ENCODE measurements at regions not wholly inside any gene's neighbourhood (a gene's known extent, or its start where the extent isn't known, plus 50 kb on each side); places are given as distances from the start of the nearest gene placed in this dataset.
"Not testable (repeated sequence)": the region's sequence is repeated elsewhere in the genome, so short reads cannot be mapped to it uniquely, and the experiment has no call there.

DNA sequence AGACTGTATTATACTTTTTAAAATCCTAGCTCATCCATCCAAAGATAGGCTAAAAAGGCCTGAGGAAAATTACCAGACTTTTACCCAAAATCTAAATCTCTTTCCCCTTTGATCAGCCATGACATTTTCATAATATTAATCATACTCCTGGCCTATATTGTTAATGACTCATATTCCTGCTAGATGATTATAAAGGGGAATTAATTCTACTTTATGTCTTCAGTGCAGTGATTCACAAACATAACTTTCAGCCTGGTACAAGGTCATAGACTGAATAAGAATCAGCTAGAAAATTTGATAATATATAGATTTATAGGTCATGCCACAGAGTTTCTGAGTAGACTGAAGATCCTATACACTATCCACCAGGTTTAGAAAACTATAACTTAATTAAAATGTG lies 1905.4 kb downstream of the C4orf33 start:
- Histone ChIP-seq H3K27ac (no peak overlapping the region), H3K9ac (no peak overlapping the region), H3K4me3 (IDR thresholded peaks at IDR 0.05; ENCODE audit: insufficient read depth, low read depth, low read length) (no peak overlapping the region), H3K27me3 (ENCODE audit: insufficient read depth, low read depth) (no peaks in the 10 kb centered on the region), H2AFZ (ENCODE audit: low read depth) (no peak overlapping the region), H3K4me1 (ENCODE audit: low read depth, poor library complexity, severe bottlenecking) (no peaks in the 10 kb centered on the region), H3K36me3 (ENCODE audit: insufficient read depth) (no peaks in the 10 kb centered on the region), H3K4me2 (no peak overlapping the region), H3K79me2 (ENCODE audit: insufficient read depth, low read depth) (no peaks in the 10 kb centered on the region), H4K20me1 (ENCODE audit: insufficient read depth) (no peaks in the 10 kb centered on the region)
- TF ChIP-seq, protein P1, sequence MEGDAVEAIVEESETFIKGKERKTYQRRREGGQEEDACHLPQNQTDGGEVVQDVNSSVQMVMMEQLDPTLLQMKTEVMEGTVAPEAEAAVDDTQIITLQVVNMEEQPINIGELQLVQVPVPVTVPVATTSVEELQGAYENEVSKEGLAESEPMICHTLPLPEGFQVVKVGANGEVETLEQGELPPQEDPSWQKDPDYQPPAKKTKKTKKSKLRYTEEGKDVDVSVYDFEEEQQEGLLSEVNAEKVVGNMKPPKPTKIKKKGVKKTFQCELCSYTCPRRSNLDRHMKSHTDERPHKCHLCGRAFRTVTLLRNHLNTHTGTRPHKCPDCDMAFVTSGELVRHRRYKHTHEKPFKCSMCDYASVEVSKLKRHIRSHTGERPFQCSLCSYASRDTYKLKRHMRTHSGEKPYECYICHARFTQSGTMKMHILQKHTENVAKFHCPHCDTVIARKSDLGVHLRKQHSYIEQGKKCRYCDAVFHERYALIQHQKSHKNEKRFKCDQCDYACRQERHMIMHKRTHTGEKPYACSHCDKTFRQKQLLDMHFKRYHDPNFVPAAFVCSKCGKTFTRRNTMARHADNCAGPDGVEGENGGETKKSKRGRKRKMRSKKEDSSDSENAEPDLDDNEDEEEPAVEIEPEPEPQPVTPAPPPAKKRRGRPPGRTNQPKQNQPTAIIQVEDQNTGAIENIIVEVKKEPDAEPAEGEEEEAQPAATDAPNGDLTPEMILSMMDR (conservative IDR thresholded peaks at IDR 0.05; ENCODE audit: low read depth, low read length), result no peak

- H3K27ac ChIP-seq, result no peak overlapping the region
Observed at GRCh38 chr4:131002132-131002531, 1906.2 kb downstream of the C4orf33 start.

GRCh38 chr4:131006388-131006787 lies 1910.4 kb downstream of the C4orf33 start:
- H3K79me2 ChIP-seq (ENCODE audit: insufficient read depth, low read depth), result no peaks in the 10 kb centered on the region
- H4K20me1 ChIP-seq (ENCODE audit: insufficient read depth), result no peaks in the 10 kb centered on the region
- H2AFZ ChIP-seq (ENCODE audit: low read depth), result no peak overlapping the region
- H3K27ac ChIP-seq, result no peak overlapping the region
- H3K4me1 ChIP-seq (ENCODE audit: low read depth, poor library complexity, severe bottlenecking), result no peaks in the 10 kb centered on the region
- H3K4me3 ChIP-seq (IDR thresholded peaks at IDR 0.05; ENCODE audit: insufficient read depth, low read depth, low read length), result no peak overlapping the region
- no peak overlapping the region for H3K4me2 ChIP-seq
- no peak overlapping the region for H3K9ac ChIP-seq
- TF ChIP-seq, protein P1 (conservative IDR thresholded peaks at IDR 0.05; ENCODE audit: low read depth, low read length), result no peak
- no peaks in the 10 kb centered on the region for H3K27me3 ChIP-seq (ENCODE audit: insufficient read depth, low read depth)
- no peaks in the 10 kb centered on the region for H3K36me3 ChIP-seq (ENCODE audit: insufficient read depth)

More at GRCh38 chr4:131002132-131002531, 1906.2 kb downstream of the C4orf33 start:
- no peaks in the 10 kb centered on the region for H3K4me1 ChIP-seq (ENCODE audit: low read depth, poor library complexity, severe bottlenecking)
- TF ChIP-seq, protein P1 (conservative IDR thresholded peaks at IDR 0.05; ENCODE audit: low read depth, low read length), result no peak
- H3K79me2 ChIP-seq (ENCODE audit: insufficient read depth, low read depth), result no peaks in the 10 kb centered on the region
- no peaks in the 10 kb centered on the region for H4K20me1 ChIP-seq (ENCODE audit: insufficient read depth)
- no peak overlapping the region for H3K4me2 ChIP-seq
- H3K36me3 ChIP-seq (ENCODE audit: insufficient read depth), result no peaks in the 10 kb centered on the region
- no peak overlapping the region for H3K9ac ChIP-seq
- H3K4me3 ChIP-seq (IDR thresholded peaks at IDR 0.05; ENCODE audit: insufficient read depth, low read depth, low read length), result no peak overlapping the region
- no peaks in the 10 kb centered on the region for H3K27me3 ChIP-seq (ENCODE audit: insufficient read depth, low read depth)
- H2AFZ ChIP-seq (ENCODE audit: low read depth), result no peak overlapping the region

- not testable (repeated sequence) for H3K9ac ChIP-seq; H3K4me3 ChIP-seq (IDR thresholded peaks at IDR 0.05; ENCODE audit: insufficient read depth, low read depth, low read length); H2AFZ ChIP-seq (ENCODE audit: low read depth); H3K27ac ChIP-seq; H3K4me2 ChIP-seq; H3K36me3 ChIP-seq (ENCODE audit: insufficient read depth); H3K4me1 ChIP-seq (ENCODE audit: low read depth, poor library complexity, severe bottlenecking); H4K20me1 ChIP-seq (ENCODE audit: insufficient read depth); H3K79me2 ChIP-seq (ENCODE audit: insufficient read depth, low read depth); H3K27me3 ChIP-seq (ENCODE audit: insufficient read depth, low read depth)
Observed at GRCh38 chr4:131011961-131012360, 1916.0 kb downstream of the C4orf33 start.

GRCh38 chr4:131013226-131013625 lies 1917.3 kb downstream of the C4orf33 start:
- Histone ChIP-seq H3K9ac (no peak overlapping the region), H3K4me3 (IDR thresholded peaks at IDR 0.05; ENCODE audit: insufficient read depth, low read depth, low read length) (no peak overlapping the region), H3K4me1 (ENCODE audit: low read depth, poor library complexity, severe bottlenecking) (no peaks in the 10 kb centered on the region), H3K79me2 (ENCODE audit: insufficient read depth, low read depth) (no peaks in the 10 kb centered on the region), H3K36me3 (ENCODE audit: insufficient read depth) (no peaks in the 10 kb centered on the region), H3K27me3 (ENCODE audit: insufficient read depth, low read depth) (no peaks in the 10 kb centered on the region), H3K4me2 (no peak overlapping the region), H4K20me1 (ENCODE audit: insufficient read depth) (no peaks in the 10 kb centered on the region), H3K27ac (no peak overlapping the region), H2AFZ (ENCODE audit: low read depth) (no peak overlapping the region)
- TF ChIP-seq, protein P1 (conservative IDR thresholded peaks at IDR 0.05; ENCODE audit: low read depth, low read length), result no peak

Measured in KMS-11 (cell line).